Jurkat, Clone E6-1 (cell line): ENCODE measurements at regions not wholly inside any gene's neighbourhood (a gene's known extent, or its start where the extent isn't known, plus 50 kb on each side); places are given as distances from the start of the nearest gene placed in this dataset.

Experiments
- DNase-seq: peaks from one replicate; pipeline ENCODE4 v3.0.0-alpha.2; 2011; ENCODE audit warnings: low read depth, low spot score
- H3K4me3 ChIP-seq: 2 replicates; pipeline ENCODE4 v1.5.1; 2011; ENCODE audit warnings: mild to moderate bottlenecking, low read length, control low read depth, moderate library complexity

GRCh38 chr13:79740991-79741390 lies 260.0 kb downstream of the NDFIP2 start:
- DNase-seq = no peak
- H3K4me3 ChIP-seq = no peak overlapping the region

GRCh38 chr13:79736356-79736755 lies 255.4 kb downstream of the NDFIP2 start:
- H3K4me3 ChIP-seq = no peak overlapping the region
- DNase-seq = no peak

- no peak for DNase-seq
Observed at GRCh38 chr13:79735228-79735627, 254.3 kb downstream of the NDFIP2 start.

GRCh38 chr13:79727086-79727485 lies 246.1 kb downstream of the NDFIP2 start:
- no peak for DNase-seq
- no peak overlapping the region for H3K4me3 ChIP-seq

More at GRCh38 chr13:79735228-79735627, 254.3 kb downstream of the NDFIP2 start:
- H3K4me3 ChIP-seq = no peak overlapping the region

- DNase-seq = no peak
- H3K4me3 ChIP-seq = no peak overlapping the region
Observed at GRCh38 chr13:79725841-79726240, 244.9 kb downstream of the NDFIP2 start.

GRCh38 chr13:79724348-79725103 lies 243.6 kb downstream of the NDFIP2 start:
- no peak overlapping the region for H3K4me3 ChIP-seq
- DNase-seq = no peak

- H3K4me3 ChIP-seq = no peak overlapping the region
- DNase-seq = no peak
Observed at GRCh38 chr13:79723519-79724024, 242.6 kb downstream of the NDFIP2 start.

GRCh38 chr13:79722885-79723445 lies 242.0 kb downstream of the NDFIP2 start:
- no peak overlapping the region for H3K4me3 ChIP-seq
- no peak for DNase-seq

- DNase-seq = no peak
- H3K4me3 ChIP-seq = no peak overlapping the region
Observed at GRCh38 chr13:79716191-79716590, 235.2 kb downstream of the NDFIP2 start.

GRCh38 chr13:79711631-79712030 lies 230.7 kb downstream of the NDFIP2 start:
- H3K4me3 ChIP-seq = no peak overlapping the region
- no peak for DNase-seq

- H3K4me3 ChIP-seq = no peak overlapping the region
- DNase-seq = no peak
Observed at GRCh38 chr13:79710376-79710775, 229.4 kb downstream of the NDFIP2 start.

- no peak overlapping the region for H3K4me3 ChIP-seq
- no peak for DNase-seq
Observed at GRCh38 chr13:79709471-79709870, 228.5 kb downstream of the NDFIP2 start.

GRCh38 chr13:79703772-79704171 lies 222.8 kb downstream of the NDFIP2 start:
- no peak overlapping the region for H3K4me3 ChIP-seq
- no peak for DNase-seq

- no peak for DNase-seq
- H3K4me3 ChIP-seq = no peak overlapping the region
Observed at GRCh38 chr13:79695754-79696153, 214.8 kb downstream of the NDFIP2 start.

- no peak overlapping the region for H3K4me3 ChIP-seq
- no peak for DNase-seq
Observed at GRCh38 chr13:79692846-79693245, 211.9 kb downstream of the NDFIP2 start.

GRCh38 chr13:79691826-79692225 lies 210.9 kb downstream of the NDFIP2 start:
- no peak overlapping the region for H3K4me3 ChIP-seq
- DNase-seq = no peak

GRCh38 chr13:79688741-79689140 lies 207.8 kb downstream of the NDFIP2 start:
- no peak for DNase-seq
- H3K4me3 ChIP-seq = no peak overlapping the region

- H3K4me3 ChIP-seq = no peak overlapping the region
- no peak for DNase-seq
Observed at GRCh38 chr13:79686441-79686840, 205.5 kb downstream of the NDFIP2 start.

GRCh38 chr13:79684371-79684770 lies 203.4 kb downstream of the NDFIP2 start:
- DNase-seq = no peak
- H3K4me3 ChIP-seq = no peak overlapping the region

- H3K4me3 ChIP-seq = no peak overlapping the region
- no peak for DNase-seq
Observed at GRCh38 chr13:79682164-79682563, 201.2 kb downstream of the NDFIP2 start.

- DNase-seq = no peak
- no peak overlapping the region for H3K4me3 ChIP-seq
Observed at GRCh38 chr13:79681069-79681468, 200.1 kb downstream of the NDFIP2 start.
